ENCODE measurements at regions not wholly inside any gene's neighbourhood (a gene's known extent, or its start where the extent isn't known, plus 50 kb on each side); places are given as distances from the start of the nearest gene placed in this dataset.

- TF ChIP-seq CTCF (IDR thresholded peaks at IDR 0.05), result no peak
- TF ChIP-seq NR2C2 (CRISPR knock-in tag; IDR thresholded peaks at IDR 0.05), result no peak
- TF ChIP-seq E2F5 (CRISPR knock-in tag; IDR thresholded peaks at IDR 0.05), result no peak
- TF ChIP-seq ESRRA (CRISPR knock-in tag; IDR thresholded peaks at IDR 0.05; ENCODE audit: borderline replicate concordance), result no peak
- TF ChIP-seq NFYB (CRISPR knock-in tag; conservative IDR thresholded peaks at IDR 0.05; ENCODE audit: low read depth), result no peak
Observed at GRCh38 chr3:17982211-17982880, 239.9 kb upstream of the TBC1D5 start.

All from WTC11 (cell line).